H54 (cell line): ENCODE measurements at regions not wholly inside any gene's neighbourhood (a gene's known extent, or its start where the extent isn't known, plus 50 kb on each side); places are given as distances from the start of the nearest gene placed in this dataset.
"Not testable (repeated sequence)": the region's sequence is repeated elsewhere in the genome, so short reads cannot be mapped to it uniquely, and the experiment has no call there.

Source experiments
- DNase-seq: peaks from one replicate; pipeline ENCODE4 v3.0.0; 2011; ENCODE audit warnings: low spot score, mixed read lengths; ENCODE audit not compliant: insufficient read length
- FAIRE-seq: peaks from 3 replicates; lab custom pipeline; 2011; peaks lifted over from hg19 to GRCh38; lab: Jason Lieb, UNC
- POLR2A ChIP-seq: IDR thresholded peaks from 2 replicates; pipeline ENCODE4 v1.6.1; 2011; ENCODE audit warnings: low read depth, mild to moderate bottlenecking, low read length

DNA sequence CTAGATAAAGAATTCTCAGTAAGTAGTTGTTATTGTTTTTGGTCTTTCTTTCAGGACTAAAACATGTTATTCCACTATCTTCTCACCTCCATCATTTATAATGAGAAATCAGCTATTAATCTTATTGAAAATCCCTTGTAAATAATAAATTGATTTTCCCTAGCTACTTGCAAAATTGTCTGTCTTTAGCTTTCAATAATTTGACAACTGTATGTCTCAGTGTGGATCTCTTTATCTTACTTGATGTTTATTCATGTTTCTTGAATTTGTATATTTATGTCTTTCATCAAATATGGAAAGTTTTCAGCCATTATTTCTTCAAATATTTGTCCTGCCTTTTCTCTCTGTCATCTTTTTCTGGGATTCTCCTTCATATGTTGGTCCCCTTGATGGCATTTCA is 117.1 kb upstream of the ANTXRL start:
- TF ChIP-seq POLR2A: no peak
- DNase-seq: no peak
- FAIRE-seq: no peak

DNA sequence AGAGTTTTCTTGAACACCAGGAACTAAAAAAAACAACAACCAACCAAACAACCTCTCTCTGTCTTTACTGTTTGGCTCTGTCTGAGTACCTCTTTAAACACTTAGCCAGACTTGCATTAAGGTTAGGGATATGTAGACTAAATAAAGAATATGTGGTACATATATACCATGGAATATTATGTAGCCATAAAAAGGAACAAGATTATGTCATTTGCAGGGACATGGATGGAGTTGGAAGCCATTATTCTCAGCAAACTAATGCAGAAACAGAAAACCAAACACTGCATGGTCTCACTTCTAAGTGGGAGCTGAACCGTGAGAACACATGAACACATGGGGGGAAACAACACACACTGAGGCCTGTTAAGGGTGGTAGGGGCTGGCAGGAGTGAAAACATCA is 116.0 kb upstream of the ANTXRL start:
- TF ChIP-seq POLR2A: no peak
- no peak for DNase-seq
- FAIRE-seq: no peak

DNA sequence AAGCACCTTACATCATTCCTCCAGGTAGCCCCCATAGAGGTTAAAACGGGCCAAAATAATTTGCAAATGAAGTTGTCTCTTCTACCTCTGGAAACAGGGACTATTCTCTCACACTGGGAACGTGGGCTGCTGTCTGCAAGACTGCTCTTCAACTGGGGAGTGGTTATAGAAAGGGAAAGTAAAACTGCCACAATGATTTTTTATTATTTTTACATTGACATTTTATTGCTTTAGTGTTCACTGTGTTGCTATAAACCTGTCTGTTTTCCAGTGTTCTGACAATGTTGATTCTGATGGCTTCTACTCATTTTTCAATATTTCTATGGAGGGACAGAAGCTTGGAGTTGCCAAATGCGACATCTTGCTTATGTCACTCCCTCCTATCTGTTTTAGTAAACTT is 115.1 kb upstream of the ANTXRL start:
- no peak for FAIRE-seq
- TF ChIP-seq POLR2A: no peak
- DNase-seq: no peak

- FAIRE-seq (no peak), DNase-seq (no peak)
- TF ChIP-seq POLR2A: no peak
Observed at GRCh38 chr10:46175296-46175695, 111.5 kb upstream of the ANTXRL start.

- DNase-seq: no peak
- no peak for TF ChIP-seq POLR2A
- FAIRE-seq: no peak
Observed at GRCh38 chr10:46175831-46176230, 111.0 kb upstream of the ANTXRL start.

- DNase-seq, FAIRE-seq: not testable (repeated sequence)
Observed at GRCh38 chr10:46187431-46187830, 99.4 kb upstream of the ANTXRL start.

- no peak for TF ChIP-seq POLR2A
- DNase-seq (no peak), FAIRE-seq (no peak)
Observed at GRCh38 chr10:46197050-46197449, 89.7 kb upstream of the ANTXRL start.

GRCh38 chr10:46198516-46198915 is 88.3 kb upstream of the ANTXRL start:
- DNase-seq (no peak), FAIRE-seq (no peak)
- TF ChIP-seq POLR2A: no peak

DNA sequence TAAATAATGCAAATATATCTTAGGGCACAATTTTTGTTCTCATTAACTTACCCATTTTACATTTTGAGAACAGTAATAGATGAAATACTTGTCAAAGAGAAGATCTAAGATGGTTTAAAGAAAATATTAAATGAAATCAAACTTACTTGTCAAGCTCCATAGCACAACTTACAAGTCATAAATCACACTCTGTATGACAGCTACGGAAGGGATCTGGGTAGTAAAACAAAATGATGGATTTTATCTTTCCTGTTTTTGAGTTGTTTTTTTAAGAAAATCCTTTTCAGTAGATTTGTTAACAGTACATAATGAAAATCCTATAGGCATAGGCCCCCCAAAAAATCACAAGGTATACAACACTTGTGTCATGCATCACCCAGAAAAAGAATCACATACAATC is 84.4 kb upstream of the ANTXRL start:
- not testable (repeated sequence) for FAIRE-seq, DNase-seq

DNA sequence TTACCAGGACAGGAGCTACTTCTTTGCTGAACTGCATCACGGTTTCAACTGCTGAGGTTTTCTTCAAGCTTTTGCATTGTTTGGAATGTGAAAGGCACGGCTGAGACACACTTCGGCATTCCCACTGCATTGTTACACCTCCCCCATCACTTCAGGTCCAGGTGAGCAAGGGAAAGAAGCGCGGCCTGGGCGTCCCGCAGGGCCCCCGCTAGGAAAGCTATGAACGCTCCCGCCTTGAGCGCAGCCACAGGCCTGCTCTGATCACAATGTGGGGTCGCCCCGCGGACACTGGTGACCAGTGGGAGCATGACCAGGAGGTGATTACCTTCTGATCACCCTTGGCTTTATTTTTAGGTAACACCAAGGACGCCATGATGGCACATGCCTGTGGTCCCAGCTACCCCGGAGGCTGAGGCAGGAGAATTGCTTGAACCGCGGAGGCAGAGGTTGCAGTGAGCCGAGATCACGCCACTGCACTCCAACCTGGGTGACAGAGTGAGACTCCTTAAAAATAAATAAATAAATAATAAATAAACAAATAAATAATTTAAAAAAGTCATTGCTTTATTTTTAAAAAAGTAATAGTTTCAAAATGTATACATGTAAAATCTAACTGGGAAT is 82.2 kb upstream of the ANTXRL start:
- not testable (repeated sequence) for FAIRE-seq, DNase-seq

DNA sequence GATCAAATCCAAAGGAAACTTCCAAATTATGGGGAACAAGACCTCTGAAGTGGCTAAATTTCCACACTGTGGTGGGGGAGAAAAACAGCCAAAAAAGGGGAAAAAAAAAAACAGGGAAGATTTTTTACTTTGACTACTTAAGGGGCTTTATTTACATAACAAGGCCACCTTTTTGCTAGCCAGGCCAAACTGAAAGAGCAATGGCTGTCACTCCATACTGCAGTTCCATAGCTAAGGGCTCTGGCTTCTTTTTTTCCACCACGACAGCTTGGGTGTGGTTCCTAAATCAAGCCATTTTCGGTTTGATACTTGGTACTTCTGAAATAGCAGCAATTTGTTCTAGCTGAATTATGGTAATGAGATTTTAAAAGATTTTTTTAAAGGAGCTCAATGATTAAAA is 76.4 kb upstream of the ANTXRL start:
- DNase-seq, FAIRE-seq: not testable (repeated sequence)

- no peak for FAIRE-seq
- TF ChIP-seq POLR2A: no peak
- no peak for DNase-seq
Observed at GRCh38 chr10:46215426-46215825, 71.4 kb upstream of the ANTXRL start.

GRCh38 chr10:46216003-46216634 is 70.7 kb upstream of the ANTXRL start:
- FAIRE-seq: no peak
- DNase-seq: no peak
- TF ChIP-seq POLR2A: no peak

- no peak for TF ChIP-seq POLR2A
- DNase-seq (no peak), FAIRE-seq (no peak)
Observed at GRCh38 chr10:46216836-46217751, 69.7 kb upstream of the ANTXRL start.

DNA sequence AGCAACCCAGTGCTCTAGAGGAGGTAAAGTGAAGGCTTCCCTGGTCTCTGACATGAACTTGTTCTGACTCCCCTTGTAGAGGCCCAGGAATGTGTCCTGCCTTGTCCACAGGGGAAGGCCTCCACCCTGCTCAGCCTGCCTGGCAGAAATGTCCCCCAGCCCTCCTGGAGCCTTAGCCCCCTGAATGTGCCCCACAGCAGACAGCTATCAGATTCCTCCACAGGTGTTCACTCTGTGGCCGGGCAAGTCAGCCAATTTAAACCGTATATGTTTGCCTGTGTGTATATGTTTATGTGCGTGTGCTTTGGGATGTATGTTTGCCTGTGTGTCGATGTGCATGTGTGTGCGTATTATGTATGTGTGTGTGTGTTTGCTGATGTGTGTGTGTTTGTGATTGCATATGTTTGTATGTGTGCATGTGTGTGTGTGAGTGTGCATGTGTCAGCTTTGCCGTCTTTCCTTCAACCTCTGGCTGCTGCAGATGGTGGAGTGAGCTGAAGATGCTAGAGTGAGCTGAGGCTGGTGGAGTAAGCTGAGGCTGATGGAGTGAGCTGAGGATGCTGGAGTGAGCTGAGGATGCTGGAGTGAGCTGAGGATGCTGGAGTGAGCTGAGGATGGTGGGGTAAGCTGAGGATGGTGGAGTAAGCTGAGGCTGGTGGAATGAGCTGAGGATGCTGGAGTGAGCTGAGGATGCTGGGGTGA is 68.9 kb upstream of the ANTXRL start:
- DNase-seq (no peak), FAIRE-seq (no peak)
- no peak for TF ChIP-seq POLR2A
